Inflammatory macrophage treated with lipopolysaccharide for 1 hour (primary cell): ENCODE measurements at regions not wholly inside any gene's neighbourhood (a gene's known extent, or its start where the extent isn't known, plus 50 kb on each side); places are given as distances from the start of the nearest gene placed in this dataset.
"Not testable (repeated sequence)": the region's sequence is repeated elsewhere in the genome, so short reads cannot be mapped to it uniquely, and the experiment has no call there.

Source experiments
- DNase-seq, 2 donors: peaks; one replicate each; pipeline ENCODE4 v3.0.0-alpha.2; 2020 to 2022

- DNase-seq, result no peak
These were observed 249.1 kb upstream of the SEMA3C start for GRCh38 chr7:81167934-81168333.

GRCh38 chr7:81165070-81165469 lies 246.2 kb upstream of the SEMA3C start:
- no peak for DNase-seq

- DNase-seq, result no peak
These were observed 244.1 kb upstream of the SEMA3C start for GRCh38 chr7:81162771-81163525.

GRCh38 chr7:81162234-81162633 lies 243.4 kb upstream of the SEMA3C start:
- DNase-seq, result no peak

GRCh38 chr7:81161451-81162075 lies 242.7 kb upstream of the SEMA3C start:
- no peak for DNase-seq

- DNase-seq, result no peak
These were observed 240.6 kb upstream of the SEMA3C start for GRCh38 chr7:81159402-81159801.

GRCh38 chr7:81158189-81158588 lies 239.3 kb upstream of the SEMA3C start:
- DNase-seq, result no peak

GRCh38 chr7:81155654-81156373 lies 237.0 kb upstream of the SEMA3C start:
- no peak for DNase-seq

- no peak for DNase-seq
These were observed 235.7 kb upstream of the SEMA3C start for GRCh38 chr7:81154565-81154964.

GRCh38 chr7:81152925-81153324 lies 234.1 kb upstream of the SEMA3C start:
- DNase-seq, result not testable (repeated sequence)

GRCh38 chr7:81150951-81151361 lies 232.1 kb upstream of the SEMA3C start:
- DNase-seq, result no peak

- DNase-seq, result no peak
These were observed 225.0 kb upstream of the SEMA3C start for GRCh38 chr7:81143856-81144255.

GRCh38 chr7:81141257-81142205 lies 222.7 kb upstream of the SEMA3C start:
- peak; percentile 15 to 26 for DNase-seq

- DNase-seq, result peak; percentile 39 to 79
These were observed 221.9 kb upstream of the SEMA3C start for GRCh38 chr7:81140775-81141174.

- DNase-seq, result peak; percentile 7 to 65
These were observed 221.4 kb upstream of the SEMA3C start for GRCh38 chr7:81140252-81140651.

GRCh38 chr7:81138870-81139269 lies 220.0 kb upstream of the SEMA3C start:
- DNase-seq, result peak; percentile 12 to 20

- no peak for DNase-seq
These were observed 216.5 kb upstream of the SEMA3C start for GRCh38 chr7:81135324-81135723.

GRCh38 chr7:81128011-81128410 lies 209.2 kb upstream of the SEMA3C start:
- no peak for DNase-seq

GRCh38 chr7:81120803-81121202 lies 202.0 kb upstream of the SEMA3C start:
- no peak for DNase-seq

GRCh38 chr7:81120111-81120510 lies 201.3 kb upstream of the SEMA3C start:
- DNase-seq, result no peak

- no peak for DNase-seq
These were observed 195.8 kb upstream of the SEMA3C start for GRCh38 chr7:81114633-81115032.

- DNase-seq, result no peak
These were observed 193.9 kb upstream of the SEMA3C start for GRCh38 chr7:81112731-81113130.
